ENCODE measurements at regions not wholly inside any gene's neighbourhood (a gene's known extent, or its start where the extent isn't known, plus 50 kb on each side); places are given as distances from the start of the nearest gene placed in this dataset.
A peak's percentile ranks its signal among the peaks of the same experiment; 100 is the strongest.

GRCh38 chr17:69605571-69605970 is 191.1 kb downstream of the MAP2K6 start:
- DNase-seq (no peak), ATAC-seq (no peak)
- Mint-ChIP-seq H3K36me3 (no peaks in the 10 kb centered on the region), H3K27ac (no peak overlapping the region), H3K27me3 (peaks cover 0 to 22% (median 2%) of the 10 kb centered on the region in 5 donors), H3K4me1 (peaks cover 8 to 18% (median 13%) of the 10 kb centered on the region in 4 donors), H3K4me3 (no peak overlapping the region), H3K9me3 (no peaks in the 10 kb centered on the region)
- POLR2A ChIA-PET: no interaction called here

GRCh38 chr17:69606142-69606800 is 191.8 kb downstream of the MAP2K6 start:
- peaks cover 0 to 22% (median 2%) of the 10 kb centered on the region in 5 donors for H3K27me3 Mint-ChIP-seq
- POLR2A ChIA-PET: no interaction called here
- H3K4me1 Mint-ChIP-seq: peaks cover 8 to 18% (median 13%) of the 10 kb centered on the region in 4 donors
- H3K4me3 Mint-ChIP-seq: no peak overlapping the region
- H3K36me3 Mint-ChIP-seq: no peaks in the 10 kb centered on the region
- no peaks in the 10 kb centered on the region for H3K9me3 Mint-ChIP-seq
- no peak for DNase-seq
- H3K27ac Mint-ChIP-seq: peak overlapping the region in 1 of 10 donors; percentile 73
- no peak for ATAC-seq

- no peaks in the 10 kb centered on the region for H3K9me3 Mint-ChIP-seq
- POLR2A ChIA-PET: no interaction called here
- H3K27ac Mint-ChIP-seq: no peak overlapping the region
- H3K36me3 Mint-ChIP-seq: no peaks in the 10 kb centered on the region
- no peak overlapping the region for H3K4me3 Mint-ChIP-seq
- H3K27me3 Mint-ChIP-seq: peaks cover 0 to 22% (median 2%) of the 10 kb centered on the region in 5 donors
- peaks cover 8 to 17% (median 11%) of the 10 kb centered on the region in 4 donors for H3K4me1 Mint-ChIP-seq
- no peak for DNase-seq
- ATAC-seq: no peak
Measured at GRCh38 chr17:69607162-69607834, 192.8 kb downstream of the MAP2K6 start.

- Mint-ChIP-seq H3K9me3 (no peaks in the 10 kb centered on the region), H3K4me3 (no peak overlapping the region), H3K27ac (no peak overlapping the region), H3K36me3 (no peaks in the 10 kb centered on the region), H3K27me3 (peaks cover 0 to 22% (median 2%) of the 10 kb centered on the region in 5 donors), H3K4me1 (peaks cover under 1 to 8% (median 2%) of the 10 kb centered on the region in 4 donors)
- DNase-seq (no peak), ATAC-seq (no peak)
- POLR2A ChIA-PET: no interaction called here
Measured at GRCh38 chr17:69608141-69608540, 193.6 kb downstream of the MAP2K6 start.

GRCh38 chr17:69608808-69609472 is 194.4 kb downstream of the MAP2K6 start:
- Mint-ChIP-seq H3K9me3 (no peaks in the 10 kb centered on the region), H3K27me3 (peaks cover 0 to 22% (median 2%) of the 10 kb centered on the region in 5 donors), H3K4me1 (peaks cover 0 to 5% (median 0%) of the 10 kb centered on the region in 4 donors), H3K27ac (no peak overlapping the region), H3K4me3 (no peak overlapping the region), H3K36me3 (no peaks in the 10 kb centered on the region)
- POLR2A ChIA-PET: no interaction called here
- ATAC-seq (no peak), DNase-seq (no peak)

GRCh38 chr17:69609473-69610305 is 195.2 kb downstream of the MAP2K6 start:
- no peak for ATAC-seq
- no peak for DNase-seq
- Mint-ChIP-seq H3K27me3 (peaks cover 0 to 22% (median 2%) of the 10 kb centered on the region in 5 donors), H3K36me3 (no peaks in the 10 kb centered on the region), H3K4me1 (peaks cover 0 to 5% (median 0%) of the 10 kb centered on the region in 4 donors), H3K9me3 (no peaks in the 10 kb centered on the region), H3K27ac (peak overlapping the region in 1 of 10 donors; percentile 40), H3K4me3 (no peak overlapping the region)
- POLR2A ChIA-PET: no interaction called here

GRCh38 chr17:69620363-69620762 is 205.9 kb downstream of the MAP2K6 start:
- POLR2A ChIA-PET: no interaction called here
- H3K36me3 Mint-ChIP-seq: peaks cover 0 to 3% (median 0%) of the 10 kb centered on the region in 3 donors
- H3K27ac Mint-ChIP-seq: no peak overlapping the region
- H3K4me3 Mint-ChIP-seq: no peak overlapping the region
- ATAC-seq (no peak), DNase-seq (no peak)
- H3K9me3 Mint-ChIP-seq: peaks cover 0 to 15% (median 3%) of the 10 kb centered on the region in 9 donors
- H3K4me1 Mint-ChIP-seq: no peaks in the 10 kb centered on the region
- H3K27me3 Mint-ChIP-seq: peaks cover 4 to 31% (median 10%) of the 10 kb centered on the region in 5 donors

- POLR2A ChIA-PET: no interaction called here
- Mint-ChIP-seq H3K4me3 (no peak overlapping the region), H3K36me3 (peaks cover 0 to 4% (median 4%) of the 10 kb centered on the region in 3 donors), H3K27me3 (peaks cover 4 to 24% (median 13%) of the 10 kb centered on the region in 5 donors), H3K4me1 (no peaks in the 10 kb centered on the region), H3K9me3 (peaks cover 0 to 13% (median 0%) of the 10 kb centered on the region in 9 donors), H3K27ac (no peak overlapping the region)
- no peak for DNase-seq
- no peak for ATAC-seq
Measured at GRCh38 chr17:69625474-69625873, 211.0 kb downstream of the MAP2K6 start.

- Mint-ChIP-seq H3K9me3 (peaks cover 0 to 15% (median 4%) of the 10 kb centered on the region in 9 donors), H3K36me3 (peaks cover 0 to 11% (median 4%) of the 10 kb centered on the region in 3 donors), H3K27me3 (peaks cover 0 to 3% (median 0%) of the 10 kb centered on the region in 5 donors), H3K4me3 (no peak overlapping the region), H3K27ac (no peak overlapping the region), H3K4me1 (no peaks in the 10 kb centered on the region)
- DNase-seq (no peak), ATAC-seq (no peak)
- POLR2A ChIA-PET: no interaction called here
Measured at GRCh38 chr17:69630056-69630635, 215.6 kb downstream of the MAP2K6 start.

GRCh38 chr17:69634844-69635243 is 220.3 kb downstream of the MAP2K6 start:
- H3K4me3 Mint-ChIP-seq: no peak overlapping the region
- DNase-seq: no peak
- no peak overlapping the region for H3K27ac Mint-ChIP-seq
- H3K27me3 Mint-ChIP-seq: no peaks in the 10 kb centered on the region
- peaks cover 0 to 6% (median 0%) of the 10 kb centered on the region in 3 donors for H3K36me3 Mint-ChIP-seq
- H3K4me1 Mint-ChIP-seq: no peaks in the 10 kb centered on the region
- no peak for ATAC-seq
- POLR2A ChIA-PET: no interaction called here
- H3K9me3 Mint-ChIP-seq: peaks cover 0 to 15% (median 3%) of the 10 kb centered on the region in 9 donors

- Mint-ChIP-seq H3K27me3 (no peaks in the 10 kb centered on the region), H3K4me3 (no peak overlapping the region), H3K36me3 (no peaks in the 10 kb centered on the region), H3K4me1 (no peaks in the 10 kb centered on the region), H3K27ac (no peak overlapping the region), H3K9me3 (peaks cover 0 to 3% (median 0%) of the 10 kb centered on the region in 9 donors)
- no peak for ATAC-seq
- no peak for DNase-seq
- POLR2A ChIA-PET: no interaction called here
Measured at GRCh38 chr17:69637446-69638156, 223.1 kb downstream of the MAP2K6 start.

- ATAC-seq (no peak), DNase-seq (no peak)
- Mint-ChIP-seq H3K4me1 (no peaks in the 10 kb centered on the region), H3K4me3 (no peak overlapping the region), H3K27me3 (no peaks in the 10 kb centered on the region), H3K9me3 (peaks cover 0 to 1% (median 0%) of the 10 kb centered on the region in 9 donors), H3K27ac (no peak overlapping the region), H3K36me3 (no peaks in the 10 kb centered on the region)
- POLR2A ChIA-PET: no interaction called here
Measured at GRCh38 chr17:69639096-69639495, 224.6 kb downstream of the MAP2K6 start.
